ENCODE measurements at regions not wholly inside any gene's neighbourhood (a gene's known extent, or its start where the extent isn't known, plus 50 kb on each side); places are given as distances from the start of the nearest gene placed in this dataset.

DNA sequence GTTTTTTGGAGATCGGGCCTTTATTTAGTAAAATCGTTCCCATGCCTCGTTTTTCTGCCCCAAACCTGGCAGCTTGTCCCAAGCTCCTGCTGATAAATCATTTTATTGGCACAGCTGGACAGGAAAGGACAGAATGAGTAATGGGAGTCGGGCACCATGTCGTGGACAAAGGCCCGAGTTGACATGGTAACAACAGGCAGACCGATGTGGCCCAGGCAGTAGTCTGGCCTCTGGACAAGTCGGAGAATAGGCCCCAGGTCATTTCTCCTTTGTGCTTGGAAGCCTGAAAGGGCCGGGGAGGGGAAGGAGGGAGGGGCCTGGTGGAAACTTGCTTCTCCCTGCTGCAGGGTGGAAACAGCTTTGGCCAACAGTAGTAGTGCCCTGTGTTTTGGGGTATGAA, 234.9 kb downstream of the SUDS3 start:
- no peak for DNase-seq

- no peak for DNase-seq
Measured at GRCh38 chr12:118611770-118612169, 235.4 kb downstream of the SUDS3 start.

- DNase-seq: no peak
Measured at GRCh38 chr12:118617611-118618450, 241.5 kb downstream of the SUDS3 start.

DNA sequence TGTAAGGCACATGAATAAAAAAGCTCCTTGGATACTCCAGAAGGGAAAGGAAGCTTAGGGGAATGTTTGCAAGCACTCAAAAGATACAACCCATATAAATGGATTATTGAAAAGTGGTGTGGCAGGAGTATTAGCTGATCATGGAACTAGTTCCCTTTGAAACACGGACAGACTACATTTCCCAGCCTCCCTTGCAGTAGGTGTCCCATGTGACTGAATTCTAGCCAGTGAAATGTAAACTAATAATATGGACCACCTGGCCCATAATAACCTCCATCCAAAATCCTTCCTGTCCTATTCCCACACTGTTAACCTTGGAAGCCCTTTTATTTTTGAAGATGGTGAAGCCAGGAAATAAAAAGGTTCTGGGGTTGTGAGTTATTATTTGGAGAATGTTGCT, 242.3 kb downstream of the SUDS3 start:
- no peak for DNase-seq

- no peak for DNase-seq
Measured at GRCh38 chr12:118625050-118625675, 248.8 kb downstream of the SUDS3 start.

DNA sequence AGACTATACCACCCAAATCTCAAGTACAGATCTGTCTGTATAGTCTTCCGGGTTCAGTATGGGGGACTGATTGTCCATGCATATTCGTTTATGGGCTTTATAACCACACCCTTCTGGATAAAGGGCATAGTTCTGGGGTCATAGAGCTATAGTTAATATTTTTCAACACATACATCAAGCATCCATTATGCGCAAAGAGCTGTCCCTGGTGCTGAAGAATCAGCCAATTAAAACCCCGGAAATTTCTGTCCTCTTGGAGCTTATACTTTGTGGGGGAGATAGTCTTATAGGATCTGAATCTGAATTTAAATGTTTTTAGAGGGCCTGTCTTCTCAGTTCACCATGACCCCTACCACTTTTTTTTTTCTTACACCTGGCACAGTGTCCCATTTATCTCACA, 256.7 kb downstream of the SUDS3 start:
- no peak for DNase-seq

DNA sequence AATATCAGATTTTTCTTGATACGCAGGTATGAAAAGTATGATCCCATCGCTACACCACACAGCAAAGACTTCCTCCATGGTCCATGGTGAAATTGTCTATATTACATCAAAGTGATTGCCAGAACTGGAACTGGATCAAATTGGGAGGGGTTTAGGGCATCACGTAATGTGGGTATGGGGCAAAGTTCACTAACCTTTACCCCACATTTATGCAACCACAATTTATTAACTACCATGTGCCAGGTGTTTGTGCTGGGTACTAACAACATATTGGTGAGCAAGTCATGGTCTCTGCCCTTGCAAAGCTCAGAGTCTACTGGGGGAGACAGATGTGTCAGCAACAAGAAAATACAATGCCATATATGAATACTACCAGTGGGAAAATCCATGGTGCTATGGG, 258.9 kb downstream of the SUDS3 start:
- DNase-seq: no peak

- no peak for DNase-seq
Measured at GRCh38 chr12:118637767-118638370, 261.5 kb downstream of the SUDS3 start.

GRCh38 chr12:118641249-118641648, 264.9 kb downstream of the SUDS3 start:
- no peak for DNase-seq

DNA sequence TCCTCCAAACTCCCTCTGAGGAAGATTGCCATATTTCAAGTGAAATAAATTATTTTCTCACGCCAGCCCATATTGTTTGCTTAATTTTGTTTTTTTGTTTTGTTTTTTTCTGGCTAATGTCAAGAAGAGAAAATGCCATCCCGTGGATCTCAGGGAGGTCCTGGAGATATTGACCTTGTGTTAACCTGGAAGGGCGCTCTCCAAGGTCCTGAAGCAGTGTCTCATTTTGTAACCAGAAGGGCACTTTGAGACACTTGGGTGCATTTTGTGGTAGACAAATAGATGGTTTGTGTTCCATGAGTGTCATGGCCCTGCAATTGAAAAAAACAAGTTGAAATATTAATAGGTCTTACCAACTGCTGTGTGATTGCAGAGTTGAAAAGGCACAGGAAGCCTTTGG, 268.9 kb downstream of the SUDS3 start:
- no peak for DNase-seq

GRCh38 chr12:118649765-118650585, 273.6 kb downstream of the SUDS3 start:
- DNase-seq: no peak

GRCh38 chr12:118650586-118650960, 274.2 kb downstream of the SUDS3 start:
- no peak for DNase-seq

DNA sequence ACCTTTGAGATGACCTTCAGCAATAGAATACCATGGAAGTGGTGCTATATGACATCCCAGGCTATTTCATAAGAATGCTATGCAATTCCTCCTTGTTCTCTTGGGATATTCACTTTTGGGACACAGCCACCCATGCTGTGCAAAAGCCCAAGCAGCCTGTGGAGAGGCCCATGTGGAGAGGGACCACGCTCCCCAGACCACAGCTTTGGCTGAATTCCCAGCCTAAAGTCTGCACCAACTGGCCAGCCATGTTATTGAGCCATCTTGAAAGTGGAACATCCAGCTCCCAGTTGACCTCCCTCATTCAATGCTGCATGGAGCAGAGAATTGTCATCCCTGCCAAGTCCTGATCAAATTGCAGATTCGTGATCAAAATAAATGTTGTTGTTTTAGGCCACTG, 275.1 kb downstream of the SUDS3 start:
- no peak for DNase-seq

DNA sequence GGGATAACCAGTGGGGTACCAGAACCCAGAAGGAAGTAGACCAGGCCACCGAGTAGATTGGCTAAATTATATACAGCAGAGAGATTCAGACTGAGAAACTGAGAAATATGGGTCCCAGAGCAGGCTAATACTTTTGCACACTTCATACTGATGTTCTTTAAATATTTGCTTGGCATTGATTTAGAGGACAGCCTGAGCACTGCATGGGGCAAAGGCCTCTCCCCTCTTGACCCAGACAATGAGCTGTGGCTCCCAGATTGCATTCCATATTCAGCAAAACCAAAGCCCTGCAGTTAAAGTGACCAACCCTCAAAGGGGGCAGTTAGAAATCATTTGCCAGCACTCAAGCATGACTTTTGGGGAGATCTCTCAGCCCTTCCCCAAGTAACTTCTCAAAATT, 279.2 kb downstream of the SUDS3 start:
- no peak for DNase-seq

GRCh38 chr12:118680356-118680963, 300.9 kb upstream of the SRRM4 start:
- no peak for DNase-seq

DNA sequence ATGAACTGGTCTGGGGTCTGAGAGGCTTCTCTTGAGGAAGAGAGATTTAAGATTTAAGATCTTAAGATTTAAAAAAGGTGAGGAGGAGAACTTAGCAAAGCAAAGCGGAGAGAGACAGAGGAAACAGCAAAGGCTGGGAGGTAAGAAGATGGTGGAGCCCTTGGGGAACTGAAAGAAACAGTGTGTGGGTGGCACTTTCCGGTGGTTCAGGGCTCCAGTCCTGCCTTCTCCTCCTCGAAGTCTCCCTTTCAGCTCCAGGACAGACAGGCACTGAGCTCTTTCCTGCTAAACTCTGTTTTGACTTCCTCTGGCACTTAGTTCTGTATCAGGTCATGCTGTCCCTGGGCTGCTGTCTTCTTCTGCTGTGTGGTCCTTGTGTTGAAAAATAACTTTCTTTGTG, 298.7 kb upstream of the SRRM4 start:
- DNase-seq: no peak

- no peak for DNase-seq
Measured at GRCh38 chr12:118685983-118686607, 295.2 kb upstream of the SRRM4 start.

- DNase-seq: no peak
Measured at GRCh38 chr12:118689793-118690192, 291.5 kb upstream of the SRRM4 start.

DNA sequence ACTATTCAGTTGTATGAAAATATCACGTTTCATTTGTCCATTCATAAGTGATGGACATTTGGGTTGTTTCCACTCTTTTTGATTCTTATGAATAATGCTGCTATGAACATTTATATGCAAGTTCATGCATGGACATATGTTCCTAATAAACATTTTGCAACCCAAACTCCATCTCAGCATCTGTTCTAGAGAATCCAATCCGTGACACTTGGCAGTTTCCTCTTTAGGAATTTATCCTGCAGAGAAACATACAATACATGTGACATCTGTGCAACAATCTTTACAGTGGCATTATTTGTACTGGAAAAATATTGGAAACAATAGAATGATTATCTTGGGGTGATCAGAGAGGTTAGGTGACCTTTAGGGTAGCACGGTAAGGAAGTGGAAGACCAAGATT, 290.8 kb upstream of the SRRM4 start:
- no peak for DNase-seq

DNA sequence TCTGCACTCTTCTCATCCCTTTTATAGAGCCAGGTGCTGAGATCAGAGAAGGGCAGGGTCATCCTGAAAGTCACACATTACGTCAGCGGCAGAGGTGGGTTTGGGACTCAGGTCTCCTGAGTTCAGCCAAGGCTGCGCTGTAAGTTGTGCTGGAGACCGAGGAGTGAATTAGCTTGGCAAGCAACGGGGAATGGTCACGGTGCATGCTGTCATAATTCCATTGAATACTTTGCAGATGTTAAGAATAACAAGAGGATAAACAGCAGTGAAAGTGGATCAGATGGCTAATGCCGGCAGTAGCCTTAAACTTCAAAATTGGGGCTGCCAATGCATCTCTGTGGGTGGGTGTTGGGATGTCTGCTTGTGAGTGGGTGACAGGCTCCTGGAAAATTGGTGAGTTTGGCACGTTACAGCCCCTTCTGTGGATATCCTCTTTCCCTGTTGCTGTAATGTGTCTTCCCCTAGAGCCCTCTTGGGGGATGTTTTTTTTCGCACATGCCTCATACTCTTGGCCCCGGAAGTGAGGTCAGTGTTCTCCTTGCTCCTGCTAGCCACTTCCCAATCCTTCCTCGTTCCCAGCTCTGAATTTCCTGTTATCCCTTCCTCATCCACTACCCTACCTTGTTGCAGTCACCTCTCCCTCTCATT, 287.1 kb upstream of the SRRM4 start:
- DNase-seq: no peak

- DNase-seq: no peak
Measured at GRCh38 chr12:118704527-118705241, 276.7 kb upstream of the SRRM4 start.

Measured in inflammatory macrophage (primary cell).